ENCODE measurements at regions not wholly inside any gene's neighbourhood (a gene's known extent, or its start where the extent isn't known, plus 50 kb on each side); places are given as distances from the start of the nearest gene placed in this dataset.

GRCh38 chr2:193695367-193695766 lies 1500.6 kb upstream of the TMEFF2 start:
- H3K4me1 ChIP-seq (ENCODE audit: control insufficient read depth in 1 of 2, insufficient read depth in 1 of 2, low read depth in 1 of 2, low read length in 1 of 2) = no peaks in the 10 kb centered on the region
- no peak overlapping the region for H3K27ac ChIP-seq
- H3K9me3 ChIP-seq = peaks cover 3% of the 10 kb centered on the region
- no peak for TF ChIP-seq CTCF (IDR thresholded peaks at IDR 0.05)
- H3K4me3 ChIP-seq (ENCODE audit: low read depth in 1 of 2, low read length in 1 of 2) = no peak overlapping the region
- H3K27me3 ChIP-seq = no peaks in the 10 kb centered on the region
- no peaks in the 10 kb centered on the region for H3K36me3 ChIP-seq

- no peaks in the 10 kb centered on the region for H3K27me3 ChIP-seq
- no peaks in the 10 kb centered on the region for H3K36me3 ChIP-seq
- H3K27ac ChIP-seq = no peak overlapping the region
- no peak overlapping the region for H3K4me3 ChIP-seq (ENCODE audit: low read depth in 1 of 2, low read length in 1 of 2)
- H3K4me1 ChIP-seq (ENCODE audit: control insufficient read depth in 1 of 2, insufficient read depth in 1 of 2, low read depth in 1 of 2, low read length in 1 of 2) = no peaks in the 10 kb centered on the region
- TF ChIP-seq CTCF (IDR thresholded peaks at IDR 0.05) = no peak
- H3K9me3 ChIP-seq = peaks cover 4% of the 10 kb centered on the region
These were observed 1499.0 kb upstream of the TMEFF2 start for GRCh38 chr2:193693758-193694157.

- no peaks in the 10 kb centered on the region for H3K36me3 ChIP-seq
- H3K27ac ChIP-seq = no peak overlapping the region
- TF ChIP-seq CTCF (IDR thresholded peaks at IDR 0.05) = no peak
- H3K27me3 ChIP-seq = no peaks in the 10 kb centered on the region
- no peak overlapping the region for H3K4me3 ChIP-seq (ENCODE audit: low read depth in 1 of 2, low read length in 1 of 2)
- H3K9me3 ChIP-seq = peaks cover 4% of the 10 kb centered on the region
- H3K4me1 ChIP-seq (ENCODE audit: control insufficient read depth in 1 of 2, insufficient read depth in 1 of 2, low read depth in 1 of 2, low read length in 1 of 2) = no peaks in the 10 kb centered on the region
These were observed 1495.8 kb upstream of the TMEFF2 start for GRCh38 chr2:193690572-193690971.

GRCh38 chr2:193687195-193687594 lies 1492.5 kb upstream of the TMEFF2 start:
- Histone ChIP-seq H3K27me3 (no peaks in the 10 kb centered on the region), H3K36me3 (no peaks in the 10 kb centered on the region), H3K4me1 (ENCODE audit: control insufficient read depth in 1 of 2, insufficient read depth in 1 of 2, low read depth in 1 of 2, low read length in 1 of 2) (no peaks in the 10 kb centered on the region), H3K4me3 (ENCODE audit: low read depth in 1 of 2, low read length in 1 of 2) (no peak overlapping the region), H3K9me3 (peaks cover 4% of the 10 kb centered on the region), H3K27ac (no peak overlapping the region)
- TF ChIP-seq CTCF (IDR thresholded peaks at IDR 0.05) = no peak

GRCh38 chr2:193679847-193680246 lies 1485.1 kb upstream of the TMEFF2 start:
- Histone ChIP-seq H3K4me3 (ENCODE audit: low read depth in 1 of 2, low read length in 1 of 2) (no peak overlapping the region), H3K27ac (no peak overlapping the region), H3K9me3 (no peaks in the 10 kb centered on the region), H3K27me3 (no peaks in the 10 kb centered on the region), H3K4me1 (ENCODE audit: control insufficient read depth in 1 of 2, insufficient read depth in 1 of 2, low read depth in 1 of 2, low read length in 1 of 2) (no peaks in the 10 kb centered on the region), H3K36me3 (no peaks in the 10 kb centered on the region)
- no peak for TF ChIP-seq CTCF (IDR thresholded peaks at IDR 0.05)

GRCh38 chr2:193670478-193670877 lies 1475.7 kb upstream of the TMEFF2 start:
- TF ChIP-seq CTCF (IDR thresholded peaks at IDR 0.05) = no peak
- H3K4me3 ChIP-seq (ENCODE audit: low read depth in 1 of 2, low read length in 1 of 2) = no peak overlapping the region
- H3K9me3 ChIP-seq = no peaks in the 10 kb centered on the region
- no peak overlapping the region for H3K27ac ChIP-seq
- no peaks in the 10 kb centered on the region for H3K27me3 ChIP-seq
- H3K4me1 ChIP-seq (ENCODE audit: control insufficient read depth in 1 of 2, insufficient read depth in 1 of 2, low read depth in 1 of 2, low read length in 1 of 2) = no peaks in the 10 kb centered on the region
- no peaks in the 10 kb centered on the region for H3K36me3 ChIP-seq
